CD14-positive monocyte (primary cell): ENCODE measurements at regions not wholly inside any gene's neighbourhood (a gene's known extent, or its start where the extent isn't known, plus 50 kb on each side); places are given as distances from the start of the nearest gene placed in this dataset.

Experiments
- DNase-seq, 3 donors: peaks; one replicate each; pipeline ENCODE4 v3.0.0-alpha.2; 2011 to 2022
- H2AFZ ChIP-seq: 2 replicates; pipeline ENCODE4 v1.6.0; 2012; ENCODE audit warnings: mild to moderate bottlenecking, low read depth, low read length, inconsistent platforms; ENCODE audit not compliant: insufficient read depth, poor library complexity, severe bottlenecking
- H3K27ac ChIP-seq, 2 donors: 1 replicate in 1 of 2; 2 replicates in 1 of 2; pipeline ENCODE4 v1.5.1; 2012 to 2013; ENCODE audit warnings: low read length in 2 of 2, control low read depth in 1 of 2, inconsistent platforms in 1 of 2, low read depth in 1 of 2, mild to moderate bottlenecking in 1 of 2
- H3K27me3 ChIP-seq, 2 donors: one replicate each; pipeline versions ENCODE4 v1.6.0 to v1.6.1; 2011 to 2013; ENCODE audit warnings: low read length in 2 of 2; ENCODE audit not compliant: control insufficient read depth in 2 of 2, insufficient read depth in 2 of 2
- H3K36me3 ChIP-seq, 2 donors: replicated peaks in 1 of 2; 1 replicate in 1 of 2; 2 replicates in 1 of 2; pipeline versions ENCODE4 v1.5.1 to v1.6.1; 2012 to 2013; ENCODE audit warnings: low read length in 2 of 2, control low read depth in 1 of 2, inconsistent platforms in 1 of 2, mild to moderate bottlenecking in 1 of 2; ENCODE audit not compliant: insufficient read depth in 2 of 2, control insufficient read depth in 1 of 2
- H3K4me1 ChIP-seq, 2 donors: 1 replicate in 1 of 2; 2 replicates in 1 of 2; pipeline versions ENCODE4 v1.5.1 to v1.6.1; 2012 to 2013; ENCODE audit warnings: low read length in 2 of 2, control low read depth in 1 of 2, inconsistent platforms in 1 of 2, mild to moderate bottlenecking in 1 of 2, moderate library complexity in 1 of 2; ENCODE audit not compliant: insufficient read depth in 2 of 2, control insufficient read depth in 1 of 2
- H3K4me2 ChIP-seq: replicated peaks from 2 replicates; pipeline ENCODE3; 2012; ENCODE audit warnings: low read length, moderate library complexity, mild to moderate bottlenecking; ENCODE audit not compliant: poor library complexity, severe bottlenecking; ENCODE audit errors: extremely low read depth
- H3K4me3 ChIP-seq, 3 experiments: fragments of 200-600 bp in 1 of 3; sonication (generic) in 1 of 3; replicated peaks in 1 of 3; 1 replicate in 2 of 3; 2 replicates in 1 of 3; pipeline ENCODE4 v1.5.1; 2011 to 2013; ENCODE audit warnings: low read length in 3 of 3, mild to moderate bottlenecking in 3 of 3, control low read depth in 2 of 3, low read depth in 2 of 3, inconsistent platforms in 1 of 3, moderate library complexity in 1 of 3
- H3K79me2 ChIP-seq: 2 replicates; pipeline ENCODE4 v1.6.0; 2012; ENCODE audit warnings: mild to moderate bottlenecking, control low read depth, inconsistent platforms, low read length, moderate library complexity; ENCODE audit not compliant: insufficient read depth
- H3K9ac ChIP-seq: 2 replicates; pipeline ENCODE4 v1.6.0; 2017; ENCODE audit warnings: low read length, mild to moderate bottlenecking; ENCODE audit not compliant: insufficient read depth, poor library complexity, severe bottlenecking
- H3K9me3 ChIP-seq, 2 donors: replicated peaks in 1 of 2; 1 replicate in 1 of 2; 2 replicates in 1 of 2; pipeline versions ENCODE4 v1.5.1 to v1.6.1; 2012 to 2013; ENCODE audit warnings: low read length in 2 of 2, control low read depth in 1 of 2; ENCODE audit not compliant: control insufficient read depth in 1 of 2, insufficient read depth in 1 of 2
- H4K20me1 ChIP-seq: 2 replicates; pipeline ENCODE4 v1.6.0; 2012; ENCODE audit warnings: mild to moderate bottlenecking, low read length, control low read depth, moderate library complexity; ENCODE audit not compliant: insufficient read depth
- H3K27ac Mint-ChIP-seq, 7 donors: one replicate each; pipeline ENCODE4 v1.8.0; 2020; ENCODE audit warnings: mild to moderate bottlenecking in 7 of 7, mixed read lengths in 7 of 7, moderate library complexity in 6 of 7, inconsistent platforms in 2 of 7
- H3K27me3 Mint-ChIP-seq, 3 donors: one replicate each; pipeline ENCODE4 v1.8.0; 2021 to 2022; ENCODE audit warnings: low read depth in 3 of 3, mild to moderate bottlenecking in 3 of 3, mixed read lengths in 3 of 3, moderate library complexity in 3 of 3, inconsistent platforms in 1 of 3
- H3K36me3 Mint-ChIP-seq, 2 donors: one replicate each; pipeline ENCODE4 v1.8.0; 2020; ENCODE audit warnings: mixed read lengths in 2 of 2, inconsistent platforms in 1 of 2, mild to moderate bottlenecking in 1 of 2
- H3K4me1 Mint-ChIP-seq: one replicate; pipeline ENCODE4 v1.8.0; 2020; ENCODE audit warnings: mild to moderate bottlenecking, mixed read lengths
- H3K4me3 Mint-ChIP-seq, 2 donors: one replicate each; pipeline ENCODE4 v1.8.0; 2020; ENCODE audit warnings: mild to moderate bottlenecking in 2 of 2, mixed read lengths in 2 of 2, moderate library complexity in 1 of 2
- H3K9me3 Mint-ChIP-seq, 7 donors: one replicate each; pipeline ENCODE4 v1.8.0; 2020 to 2022; ENCODE audit warnings: mixed read lengths in 7 of 7, mild to moderate bottlenecking in 6 of 7, moderate library complexity in 6 of 7, inconsistent platforms in 2 of 7
- CTCF ChIP-seq: fragments of 200-600 bp; IDR thresholded peaks from one replicate; pipeline ENCODE4 v1.8.0; 2022; ENCODE audit warnings: antibody characterized with exemption, mild to moderate bottlenecking
- WGBS: methylation state at CpG from one replicate; pipeline ENCODE4 v1.1.5; 2013; ENCODE audit warnings: missing lambda C conversion rate; ENCODE audit not compliant: insufficient coverage; 5-methylcytosine and 5-hydroxymethylcytosine counted together
- intact Hi-C, 2 donors: fragments of 100-400 bp; cut with micrococcal nuclease; formaldehyde crosslinking; loops; one replicate each; pipeline versions ENCODE4 v1.15.0 to v1.15.1; 2023

- no peak for TF ChIP-seq CTCF
- H3K79me2 ChIP-seq, result no peaks in the 10 kb centered on the region
- H3K4me1 ChIP-seq, result no peaks in the 10 kb centered on the region
- no peak overlapping the region for H3K4me2 ChIP-seq
- no peak for DNase-seq
- no peak overlapping the region for H3K27ac ChIP-seq
- Mint-ChIP-seq H3K36me3 (no peaks in the 10 kb centered on the region), H3K9me3 (peaks cover 0 to 7% (median 0%) of the 10 kb centered on the region in 7 donors), H3K27me3 (peaks cover 0 to 2% (median 1%) of the 10 kb centered on the region in 3 donors), H3K27ac (no peak overlapping the region), H3K4me1 (peaks cover 5% of the 10 kb centered on the region), H3K4me3 (no peak overlapping the region)
- intact Hi-C loops, result no loop called here
- no peaks in the 10 kb centered on the region for H4K20me1 ChIP-seq
- WGBS, result no CpG with 5 or more reads among the region's 1 CpG
- no peaks in the 10 kb centered on the region for H3K27me3 ChIP-seq
- no peak overlapping the region for H3K9ac ChIP-seq
- H2AFZ ChIP-seq, result no peak overlapping the region
- H3K4me3 ChIP-seq, result no peak overlapping the region
- H3K36me3 ChIP-seq, result no peaks in the 10 kb centered on the region
- H3K9me3 ChIP-seq, result no peaks in the 10 kb centered on the region
These were observed 506.5 kb downstream of the DMAC1 start for GRCh38 chr9:7293091-7293490.

GRCh38 chr9:7289773-7290172, 509.8 kb downstream of the DMAC1 start:
- intact Hi-C loops, result no loop called here
- Histone ChIP-seq H2AFZ (no peak overlapping the region), H3K4me1 (no peaks in the 10 kb centered on the region), H3K27me3 (no peaks in the 10 kb centered on the region), H3K9me3 (no peaks in the 10 kb centered on the region), H4K20me1 (no peaks in the 10 kb centered on the region), H3K27ac (no peak overlapping the region), H3K9ac (no peak overlapping the region), H3K36me3 (no peaks in the 10 kb centered on the region), H3K4me2 (no peak overlapping the region), H3K4me3 (no peak overlapping the region), H3K79me2 (no peaks in the 10 kb centered on the region)
- no peaks in the 10 kb centered on the region for H3K36me3 Mint-ChIP-seq
- H3K27me3 Mint-ChIP-seq, result peaks cover 1 to 2% (median 1%) of the 10 kb centered on the region in 3 donors
- DNase-seq, result no peak
- no peaks in the 10 kb centered on the region for H3K4me1 Mint-ChIP-seq
- no peak overlapping the region for H3K27ac Mint-ChIP-seq
- H3K9me3 Mint-ChIP-seq, result peaks cover 0 to 7% (median 0%) of the 10 kb centered on the region in 7 donors
- H3K4me3 Mint-ChIP-seq, result no peak overlapping the region
- 100% methylated on average over 1 of the region's 1 CpG for WGBS
- no peak for TF ChIP-seq CTCF
